Neuronal stem cell (in vitro differentiated cells): ENCODE measurements at regions not wholly inside any gene's neighbourhood (a gene's known extent, or its start where the extent isn't known, plus 50 kb on each side); places are given as distances from the start of the nearest gene placed in this dataset.

ENCODE experiments used
- DNase-seq: peaks from one replicate; pipeline ENCODE4 v3.0.0-alpha.2; 2013; ENCODE audit warnings: low spot score
- H2AFZ ChIP-seq: one replicate; pipeline ENCODE4 v1.6.1; 2013; ENCODE audit warnings: mild to moderate bottlenecking, low read length, inconsistent platforms
- H2AK5ac ChIP-seq: 2 replicates; pipeline ENCODE4 v1.6.1; 2013; ENCODE audit warnings: low read depth, mild to moderate bottlenecking, inconsistent platforms, low read length, moderate library complexity, mixed read lengths
- H2BK120ac ChIP-seq: 2 replicates; pipeline ENCODE4 v1.6.1; 2013; ENCODE audit warnings: low read depth, mild to moderate bottlenecking, inconsistent platforms, low read length, moderate library complexity, mixed read lengths
- H2BK12ac ChIP-seq: one replicate; pipeline ENCODE4 v1.6.1; 2013; ENCODE audit warnings: low read length, inconsistent platforms
- H2BK15ac ChIP-seq: 2 replicates; pipeline ENCODE4 v1.6.1; 2013; ENCODE audit warnings: mild to moderate bottlenecking, low read length, inconsistent platforms, mixed read lengths
- H2BK5ac ChIP-seq: one replicate; pipeline ENCODE4 v1.6.1; 2013; ENCODE audit warnings: inconsistent platforms, mild to moderate bottlenecking, low read length, moderate library complexity
- H3K14ac ChIP-seq: one replicate; pipeline ENCODE4 v1.6.1; 2013; ENCODE audit warnings: low read length, inconsistent platforms
- H3K18ac ChIP-seq: 2 replicates; pipeline ENCODE4 v1.6.1; 2013; ENCODE audit warnings: low read length, inconsistent platforms
- H3K23ac ChIP-seq: 2 replicates; pipeline ENCODE4 v1.6.1; 2013; ENCODE audit warnings: low read depth, mild to moderate bottlenecking, mixed read lengths, low read length, inconsistent platforms; ENCODE audit not compliant: poor library complexity
- H3K27ac ChIP-seq: replicated peaks from 3 replicates; pipeline ENCODE4 v1.5.1; 2013; ENCODE audit warnings: low read length, inconsistent platforms
- H3K27me3 ChIP-seq, 3 experiments: 2 replicates each; pipeline ENCODE4 v1.6.1; 2013; ENCODE audit warnings: low read length in 3 of 3, mild to moderate bottlenecking in 2 of 3, inconsistent platforms in 1 of 3, low read depth in 1 of 3, mixed read lengths in 1 of 3, moderate library complexity in 1 of 3; ENCODE audit not compliant: control insufficient read depth in 3 of 3, insufficient read depth in 3 of 3
- H3K36me3 ChIP-seq, 2 donors: replicated peaks in 1 of 2; 2 replicates each; pipeline ENCODE4 v1.6.1; 2013; ENCODE audit warnings: low read length in 2 of 2; ENCODE audit not compliant: control insufficient read depth in 2 of 2, insufficient read depth in 2 of 2
- H3K4ac ChIP-seq: 2 replicates; pipeline ENCODE4 v1.6.1; 2013; ENCODE audit warnings: inconsistent platforms, mild to moderate bottlenecking, low read length, moderate library complexity
- H3K4me1 ChIP-seq, 2 donors: 1 replicate in 1 of 2; 2 replicates in 1 of 2; pipeline ENCODE4 v1.6.1; 2013; ENCODE audit warnings: low read length in 2 of 2, low read depth in 1 of 2; ENCODE audit not compliant: control insufficient read depth in 2 of 2, insufficient read depth in 1 of 2
- H3K4me2 ChIP-seq: one replicate; pipeline ENCODE4 v1.6.1; 2013; ENCODE audit warnings: mild to moderate bottlenecking, low read length, inconsistent platforms; ENCODE audit not compliant: insufficient read depth, poor library complexity, severe bottlenecking
- H3K4me3 ChIP-seq, 2 donors: 2 replicates each; pipeline ENCODE4 v1.5.1; 2013; ENCODE audit warnings: low read length in 2 of 2, mild to moderate bottlenecking in 2 of 2, inconsistent platforms in 1 of 2, moderate library complexity in 1 of 2
- H3K79me1 ChIP-seq: one replicate; pipeline ENCODE4 v1.6.1; 2013; ENCODE audit warnings: low read depth, mild to moderate bottlenecking, inconsistent platforms, low read length, moderate library complexity
- H3K9ac ChIP-seq: one replicate; pipeline ENCODE4 v1.6.1; 2013; ENCODE audit warnings: mild to moderate bottlenecking, low read depth, low read length, inconsistent platforms; ENCODE audit not compliant: poor library complexity
- H3K9me3 ChIP-seq, 2 donors: replicated peaks in 1 of 2; 2 replicates each; pipeline versions ENCODE3 to v1.6.1; 2013; ENCODE audit warnings: low read length in 2 of 2, mild to moderate bottlenecking in 2 of 2, inconsistent platforms in 1 of 2, low read depth in 1 of 2, mixed read lengths in 1 of 2, moderate library complexity in 1 of 2; ENCODE audit not compliant: control insufficient read depth in 2 of 2, insufficient read depth in 1 of 2
- H4K8ac ChIP-seq: one replicate; pipeline ENCODE4 v1.6.1; 2013; ENCODE audit warnings: low read depth, mild to moderate bottlenecking, inconsistent platforms, low read length, moderate library complexity
- H4K91ac ChIP-seq: one replicate; pipeline ENCODE4 v1.6.1; 2013; ENCODE audit warnings: low read length, low read depth, mild to moderate bottlenecking, inconsistent platforms; ENCODE audit not compliant: poor library complexity
- WGBS, 2 donors: extraction: QIAGEN DNeasy Blood & Tissue Kit; methylation state at CpG; one replicate each; pipeline ENCODE4 v1.1.7; 2013; ENCODE audit warnings: missing lambda C conversion rate in 2 of 2, mixed read lengths in 1 of 2; ENCODE audit not compliant: insufficient read length in 2 of 2, insufficient replicate concordance in 1 of 2; ENCODE audit errors: extremely low coverage in 2 of 2; 5-methylcytosine and 5-hydroxymethylcytosine counted together

DNA sequence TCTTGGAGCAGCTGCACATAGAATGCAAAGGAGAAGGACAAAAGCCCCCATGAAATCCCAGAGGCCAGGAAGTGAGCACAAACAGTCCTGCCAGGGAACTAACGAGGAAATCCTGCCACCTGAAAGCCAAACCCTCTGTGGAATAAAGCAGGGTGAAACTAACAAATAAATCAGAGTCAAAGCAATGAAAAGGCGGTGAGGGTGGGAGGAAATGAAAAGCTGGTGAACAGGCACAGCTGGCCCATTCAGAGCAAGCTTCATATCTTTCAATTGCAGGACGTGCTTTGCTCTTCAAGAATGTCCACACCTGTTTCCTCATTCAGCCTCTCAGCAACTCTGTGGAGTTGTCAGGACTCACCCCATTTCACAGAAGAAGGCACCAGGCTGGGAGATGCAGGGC, 108.1 kb downstream of the ABCC12 start:
- H3K27ac ChIP-seq, result peak overlapping the region; percentile 67
- H3K18ac ChIP-seq, result peak overlapping the region; percentile 15
- no peak overlapping the region for H2BK12ac ChIP-seq

DNA sequence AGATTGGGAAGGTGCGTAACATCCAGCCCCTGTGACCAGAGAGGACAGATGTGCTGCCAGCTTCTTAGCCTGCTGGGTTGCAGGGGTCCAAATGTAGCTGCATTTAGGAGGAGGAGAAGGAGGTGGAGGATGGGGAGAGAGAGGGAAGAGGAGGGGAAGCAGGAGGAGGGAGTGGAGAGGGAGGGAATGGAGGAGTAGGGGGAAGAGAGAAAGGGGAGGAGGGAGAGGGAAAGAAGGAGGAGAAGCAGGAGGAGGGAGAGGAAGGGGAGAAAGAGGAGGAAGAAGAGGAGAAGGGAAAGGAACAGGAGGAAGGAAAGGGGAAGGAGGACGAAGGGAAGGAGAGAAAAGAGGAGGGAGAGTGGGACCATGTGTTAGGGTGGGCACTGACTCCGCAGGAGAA, 108.6 kb downstream of the ABCC12 start:
- Histone ChIP-seq H4K91ac (peak overlapping the region; percentile 77), H3K4ac (no peak overlapping the region), H3K23ac (no peak overlapping the region), H3K27ac (peak overlapping the region; percentile 67), H2AK5ac (no peak overlapping the region), H3K9me3 (no peaks in the 10 kb centered on the region), H3K14ac (no peak overlapping the region), H3K4me2 (no peak overlapping the region), H2BK5ac (no peak overlapping the region), H2BK12ac (peak overlapping the region; percentile 14), H3K9ac (no peak overlapping the region), H2BK120ac (no peak overlapping the region), H2AFZ (no peak overlapping the region), H4K8ac (no peak overlapping the region), H3K27me3 (no peaks in the 10 kb centered on the region), H3K36me3 (no peaks in the 10 kb centered on the region), H2BK15ac (no peak overlapping the region), H3K4me3 (no peak overlapping the region), H3K4me1 (peaks cover 0 to 11% of the 10 kb centered on the region in 2 donors), H3K18ac (peak overlapping the region; percentile 54), H3K79me1 (no peaks in the 10 kb centered on the region)
- WGBS, 2 donors, result no CpG with 5 or more reads among the region's 3 CpGs
- DNase-seq, result no peak

More for the DNA sequence above, 108.1 kb downstream of the ABCC12 start:
- Histone ChIP-seq H3K79me1 (no peaks in the 10 kb centered on the region), H3K36me3 (no peaks in the 10 kb centered on the region), H3K9ac (no peak overlapping the region), H4K8ac (no peak overlapping the region), H3K4me2 (no peak overlapping the region), H3K4me1 (peaks cover 0 to 11% of the 10 kb centered on the region in 2 donors), H2BK5ac (no peak overlapping the region), H4K91ac (no peak overlapping the region), H3K4ac (no peak overlapping the region), H3K23ac (no peak overlapping the region), H3K9me3 (no peaks in the 10 kb centered on the region), H2BK120ac (no peak overlapping the region), H3K4me3 (no peak overlapping the region), H2AFZ (no peak overlapping the region), H3K27me3 (no peaks in the 10 kb centered on the region), H2BK15ac (no peak overlapping the region), H3K14ac (no peak overlapping the region), H2AK5ac (no peak overlapping the region)
- DNase-seq, result no peak
- no CpG with 5 or more reads among the region's 3 CpGs for WGBS, 2 donors

DNA sequence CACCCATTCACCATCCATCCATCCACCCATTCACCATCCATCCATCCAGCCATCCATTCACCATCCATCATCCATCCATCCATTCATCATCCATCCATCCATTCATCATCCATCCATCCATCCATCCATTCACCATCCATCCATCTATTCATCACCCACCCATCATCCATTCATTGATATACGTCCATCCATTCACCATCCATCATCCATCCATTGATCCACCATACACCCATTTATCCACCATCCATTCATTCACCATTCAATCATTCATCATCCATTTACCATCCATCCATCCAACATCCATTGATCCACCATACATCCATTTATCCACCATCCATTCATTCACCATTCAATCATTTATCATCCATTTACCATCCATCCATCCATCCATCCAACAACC, 111.7 kb downstream of the ABCC12 start:
- Histone ChIP-seq H3K9me3 (no peaks in the 10 kb centered on the region), H2BK5ac (no peak overlapping the region), H3K4ac (no peak overlapping the region), H2BK15ac (no peak overlapping the region), H2AFZ (no peak overlapping the region), H3K9ac (no peak overlapping the region), H3K23ac (no peak overlapping the region), H4K91ac (no peak overlapping the region), H3K27ac (no peak overlapping the region), H2AK5ac (no peak overlapping the region), H3K18ac (no peak overlapping the region), H3K4me1 (peaks cover 0 to 11% of the 10 kb centered on the region in 2 donors), H2BK120ac (no peak overlapping the region), H3K27me3 (no peaks in the 10 kb centered on the region), H3K14ac (no peak overlapping the region), H3K4me3 (no peak overlapping the region), H3K4me2 (no peak overlapping the region), H2BK12ac (no peak overlapping the region), H3K36me3 (no peaks in the 10 kb centered on the region), H3K79me1 (no peaks in the 10 kb centered on the region), H4K8ac (peak overlapping the region; percentile 74)
- no peak for DNase-seq
- WGBS, 2 donors, result 100% methylated on average over 1 of the region's 1 CpG; no CpG with 5 or more reads in 1 of the 2 donors

DNA sequence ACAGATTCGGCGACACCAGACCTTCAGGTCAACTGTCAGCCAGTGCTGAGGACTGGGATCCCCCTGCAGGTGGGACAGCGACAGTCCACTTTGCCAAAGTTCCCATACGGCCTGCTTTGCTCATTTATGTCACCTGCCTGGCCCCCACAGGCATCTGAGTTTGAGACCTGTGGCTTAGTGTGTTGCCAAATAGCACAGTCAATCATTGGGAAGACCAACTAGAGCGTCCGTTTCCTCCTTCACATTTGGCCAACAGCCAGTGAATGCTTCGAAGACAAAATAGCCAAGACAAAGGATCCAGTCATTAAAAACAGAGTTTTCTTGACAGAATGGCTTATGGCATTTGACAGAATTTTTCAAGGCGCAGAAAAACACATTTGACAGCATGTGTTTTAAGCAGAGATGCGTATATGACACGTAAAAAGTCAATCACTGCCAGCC, 113.8 kb downstream of the ABCC12 start:
- Histone ChIP-seq H2AFZ (no peak overlapping the region), H4K91ac (no peak overlapping the region), H3K4me2 (no peak overlapping the region), H2BK5ac (no peak overlapping the region), H3K4me1 (peaks cover 0 to under 1% of the 10 kb centered on the region in 2 donors), H3K36me3 (no peaks in the 10 kb centered on the region), H3K9me3 (no peaks in the 10 kb centered on the region), H4K8ac (no peak overlapping the region), H2BK15ac (no peak overlapping the region), H3K14ac (no peak overlapping the region), H3K23ac (no peak overlapping the region), H3K27me3 (no peaks in the 10 kb centered on the region), H2BK120ac (no peak overlapping the region), H2AK5ac (no peak overlapping the region), H3K18ac (no peak overlapping the region), H3K9ac (no peak overlapping the region), H2BK12ac (no peak overlapping the region), H3K4ac (no peak overlapping the region), H3K4me3 (no peak overlapping the region), H3K27ac (no peak overlapping the region), H3K79me1 (no peaks in the 10 kb centered on the region)
- WGBS, 2 donors, result no CpG with 5 or more reads among the region's 10 CpGs
- no peak for DNase-seq
